ENCODE measurements at regions not wholly inside any gene's neighbourhood (a gene's known extent, or its start where the extent isn't known, plus 50 kb on each side); places are given as distances from the start of the nearest gene placed in this dataset.

DNA sequence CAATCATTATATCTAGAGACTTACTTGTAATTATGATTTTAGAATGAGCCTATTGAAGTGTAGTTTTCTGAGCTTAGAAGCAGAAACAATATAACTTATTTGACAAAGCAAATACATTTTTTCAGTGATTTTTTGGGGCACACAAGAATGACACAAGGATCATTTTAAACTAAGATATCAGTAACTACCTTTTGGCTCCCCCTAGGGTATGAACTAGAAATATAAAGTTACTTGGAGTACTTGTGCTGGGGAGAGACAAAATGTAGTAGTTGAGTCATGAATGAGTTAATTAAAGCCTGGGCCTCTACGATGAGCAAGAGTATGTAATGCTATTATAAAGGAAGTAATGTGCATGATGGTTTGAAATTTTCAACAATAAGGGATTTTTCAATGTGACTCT, 1244.1 kb upstream of the ACO1 start:
- H3K4me3 ChIP-seq (ENCODE audit: insufficient read depth, low read depth, low read length), result no peak overlapping the region
- no peaks in the 10 kb centered on the region for H3K27me3 ChIP-seq (ENCODE audit: control insufficient read depth, insufficient read depth, low read length, poor library complexity, severe bottlenecking)
- no peak overlapping the region for H3K27ac ChIP-seq (ENCODE audit: insufficient read depth, low read depth, low read length, poor library complexity, severe bottlenecking)
- H3K9me3 ChIP-seq (ENCODE audit: control insufficient read depth, low read length), result no peaks in the 10 kb centered on the region
- no peaks in the 10 kb centered on the region for H3K36me3 ChIP-seq (ENCODE audit: control insufficient read depth, insufficient read depth, low read length)
- H3K4me1 ChIP-seq (ENCODE audit: control insufficient read depth, insufficient read depth, low read length), result no peaks in the 10 kb centered on the region
- 40 to 50% methylated on average over 1 of the region's 1 CpG for WGBS, 2 experiments

DNA sequence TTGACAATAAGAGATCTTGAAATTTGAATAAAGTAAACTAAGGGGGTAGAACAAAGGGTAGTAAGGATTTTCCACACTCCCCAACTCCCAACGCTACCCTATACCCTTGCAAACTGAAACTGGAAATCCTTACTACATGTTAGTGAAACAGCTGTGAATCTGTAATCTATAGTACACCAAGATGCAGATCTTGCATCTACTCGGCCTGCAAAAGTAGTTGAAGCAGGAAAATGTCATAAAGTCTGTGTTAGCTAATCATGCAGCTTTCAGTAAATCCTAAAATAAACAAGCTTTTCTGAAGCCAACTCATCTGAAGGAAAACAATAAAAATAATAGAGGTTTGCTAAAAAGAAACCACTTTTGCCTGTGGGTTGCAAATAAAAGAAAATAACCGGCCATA, 1242.0 kb upstream of the ACO1 start:
- H3K9me3 ChIP-seq (ENCODE audit: control insufficient read depth, low read length), result no peaks in the 10 kb centered on the region
- 74 to 90% methylated on average over 1 to 3 of the region's 3 CpGs for WGBS, 2 experiments
- H3K27ac ChIP-seq (ENCODE audit: insufficient read depth, low read depth, low read length, poor library complexity, severe bottlenecking), result no peak overlapping the region
- no peaks in the 10 kb centered on the region for H3K36me3 ChIP-seq (ENCODE audit: control insufficient read depth, insufficient read depth, low read length)
- H3K4me1 ChIP-seq (ENCODE audit: control insufficient read depth, insufficient read depth, low read length), result no peaks in the 10 kb centered on the region
- H3K27me3 ChIP-seq (ENCODE audit: control insufficient read depth, insufficient read depth, low read length, poor library complexity, severe bottlenecking), result no peaks in the 10 kb centered on the region
- H3K4me3 ChIP-seq (ENCODE audit: insufficient read depth, low read depth, low read length), result no peak overlapping the region

DNA sequence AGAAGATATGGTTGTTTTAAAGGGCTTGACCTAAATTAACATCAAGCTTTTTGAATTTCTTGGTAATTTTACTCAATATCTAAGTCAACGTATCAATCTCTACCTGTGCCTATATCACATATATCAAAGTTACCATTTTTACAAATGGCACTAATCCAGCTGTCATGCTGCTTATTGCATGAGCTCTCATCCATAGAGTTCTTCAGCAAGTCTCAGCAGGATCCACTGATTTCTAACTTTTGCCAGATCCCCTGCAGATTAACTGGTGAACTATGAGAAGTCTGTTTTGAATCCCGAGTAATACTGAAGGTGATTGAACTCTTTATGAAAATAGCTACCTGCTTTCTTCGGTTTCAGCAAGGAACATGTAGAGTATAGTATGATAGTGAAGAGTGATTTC, 1239.8 kb upstream of the ACO1 start:
- Histone ChIP-seq H3K9me3 (ENCODE audit: control insufficient read depth, low read length) (no peaks in the 10 kb centered on the region), H3K27me3 (ENCODE audit: control insufficient read depth, insufficient read depth, low read length, poor library complexity, severe bottlenecking) (no peaks in the 10 kb centered on the region), H3K4me1 (ENCODE audit: control insufficient read depth, insufficient read depth, low read length) (no peaks in the 10 kb centered on the region), H3K36me3 (ENCODE audit: control insufficient read depth, insufficient read depth, low read length) (no peaks in the 10 kb centered on the region), H3K4me3 (ENCODE audit: insufficient read depth, low read depth, low read length) (no peak overlapping the region), H3K27ac (ENCODE audit: insufficient read depth, low read depth, low read length, poor library complexity, severe bottlenecking) (no peak overlapping the region)
- 91 to 96% methylated on average over 3 of the region's 3 CpGs for WGBS, 2 experiments

DNA sequence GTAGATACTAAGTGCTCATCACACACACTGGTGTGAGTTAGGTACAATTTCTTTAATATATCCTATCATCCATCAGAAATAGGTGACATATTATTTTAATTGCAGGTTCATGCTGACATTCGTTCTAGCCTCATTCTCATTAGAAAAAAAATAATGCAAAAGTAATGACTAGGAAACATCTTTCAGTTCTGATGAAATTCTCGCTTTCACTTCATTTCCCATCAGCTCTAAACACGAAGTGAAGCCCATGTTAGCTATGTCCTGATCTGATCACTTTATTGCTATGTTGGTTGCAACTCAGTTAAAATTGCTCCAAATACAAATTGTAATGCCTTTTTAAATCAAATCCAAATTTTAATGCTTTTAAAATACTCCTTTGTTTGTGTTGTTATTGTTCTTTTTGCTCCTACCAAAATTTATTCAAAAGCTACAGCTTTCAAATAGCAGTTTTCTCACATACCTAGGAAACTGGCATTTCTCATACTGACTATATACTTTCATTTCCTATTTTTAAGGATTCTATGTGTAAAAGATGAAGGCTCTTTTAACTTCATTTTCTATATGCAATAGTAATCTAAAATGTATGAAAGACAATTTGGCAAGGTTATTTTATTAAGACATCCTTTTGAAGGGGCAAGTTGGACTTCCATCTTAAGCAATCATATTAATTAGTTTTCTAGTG, 1237.8 kb upstream of the ACO1 start:
- no peaks in the 10 kb centered on the region for H3K36me3 ChIP-seq (ENCODE audit: control insufficient read depth, insufficient read depth, low read length)
- H3K27me3 ChIP-seq (ENCODE audit: control insufficient read depth, insufficient read depth, low read length, poor library complexity, severe bottlenecking), result no peaks in the 10 kb centered on the region
- H3K4me3 ChIP-seq (ENCODE audit: insufficient read depth, low read depth, low read length), result no peak overlapping the region
- H3K27ac ChIP-seq (ENCODE audit: insufficient read depth, low read depth, low read length, poor library complexity, severe bottlenecking), result no peak overlapping the region
- no peaks in the 10 kb centered on the region for H3K4me1 ChIP-seq (ENCODE audit: control insufficient read depth, insufficient read depth, low read length)
- 90 to 97% methylated on average over 3 of the region's 3 CpGs for WGBS, 2 experiments
- H3K9me3 ChIP-seq (ENCODE audit: control insufficient read depth, low read length), result no peaks in the 10 kb centered on the region

DNA sequence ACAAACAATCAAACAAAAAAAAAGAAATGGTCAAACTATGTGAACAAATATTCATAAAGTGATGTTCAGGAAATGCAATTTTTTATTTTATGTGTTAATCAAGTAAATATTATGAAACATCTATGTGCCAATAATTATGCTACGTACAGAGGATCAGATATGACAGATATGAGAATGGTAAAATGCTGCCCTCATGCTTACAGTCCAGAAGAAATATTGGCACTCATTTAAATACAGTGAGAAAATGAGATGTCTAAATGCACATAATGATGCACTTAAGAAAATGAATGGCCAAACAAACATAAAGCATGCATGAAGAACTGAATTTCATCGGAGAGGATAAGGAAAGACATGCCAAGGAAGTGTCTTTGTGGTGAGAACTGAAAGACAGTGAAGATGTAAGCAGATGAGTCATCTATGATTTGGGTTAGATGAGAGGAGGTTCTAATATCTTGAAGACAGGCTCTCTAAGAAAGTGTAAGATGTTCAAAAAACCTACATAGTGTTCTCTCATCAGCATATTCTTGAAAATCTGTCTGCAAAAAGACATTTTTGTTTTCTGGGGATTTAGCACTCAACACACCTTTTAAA, 1231.1 kb upstream of the ACO1 start:
- WGBS, 2 experiments, result 93 to 96% methylated on average over 2 of the region's 2 CpGs
- no peak overlapping the region for H3K27ac ChIP-seq (ENCODE audit: insufficient read depth, low read depth, low read length, poor library complexity, severe bottlenecking)
- H3K9me3 ChIP-seq (ENCODE audit: control insufficient read depth, low read length), result no peaks in the 10 kb centered on the region
- no peak overlapping the region for H3K4me3 ChIP-seq (ENCODE audit: insufficient read depth, low read depth, low read length)
- no peaks in the 10 kb centered on the region for H3K36me3 ChIP-seq (ENCODE audit: control insufficient read depth, insufficient read depth, low read length)
- H3K4me1 ChIP-seq (ENCODE audit: control insufficient read depth, insufficient read depth, low read length), result no peaks in the 10 kb centered on the region
- H3K27me3 ChIP-seq (ENCODE audit: control insufficient read depth, insufficient read depth, low read length, poor library complexity, severe bottlenecking), result no peaks in the 10 kb centered on the region

DNA sequence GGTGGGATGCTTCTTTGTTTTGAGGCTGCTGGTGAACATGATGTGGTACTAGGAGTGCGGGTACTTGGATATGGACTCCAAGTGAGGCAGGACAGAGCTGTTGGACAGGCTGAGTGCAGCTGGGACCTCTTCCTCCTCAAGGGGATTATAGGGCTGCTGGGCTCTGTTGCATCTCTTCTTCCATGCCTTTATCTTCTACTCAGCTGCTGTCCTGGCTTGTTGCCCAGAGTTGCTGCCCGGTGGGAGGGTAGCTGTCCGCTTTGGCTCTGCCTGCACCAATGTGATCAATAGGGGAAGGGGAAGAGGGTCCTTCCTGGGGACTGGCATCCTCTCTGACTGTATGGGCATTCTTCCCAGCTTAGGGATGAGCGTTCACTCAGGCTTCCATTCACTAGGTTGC, 1217.9 kb upstream of the ACO1 start:
- H3K27me3 ChIP-seq (ENCODE audit: control insufficient read depth, insufficient read depth, low read length, poor library complexity, severe bottlenecking), result no peaks in the 10 kb centered on the region
- no peak overlapping the region for H3K27ac ChIP-seq (ENCODE audit: insufficient read depth, low read depth, low read length, poor library complexity, severe bottlenecking)
- WGBS, 2 experiments, result 91 to 92% methylated on average over 4 of the region's 4 CpGs
- H3K36me3 ChIP-seq (ENCODE audit: control insufficient read depth, insufficient read depth, low read length), result no peaks in the 10 kb centered on the region
- H3K4me1 ChIP-seq (ENCODE audit: control insufficient read depth, insufficient read depth, low read length), result no peaks in the 10 kb centered on the region
- no peak overlapping the region for H3K4me3 ChIP-seq (ENCODE audit: insufficient read depth, low read depth, low read length)
- no peaks in the 10 kb centered on the region for H3K9me3 ChIP-seq (ENCODE audit: control insufficient read depth, low read length)

DNA sequence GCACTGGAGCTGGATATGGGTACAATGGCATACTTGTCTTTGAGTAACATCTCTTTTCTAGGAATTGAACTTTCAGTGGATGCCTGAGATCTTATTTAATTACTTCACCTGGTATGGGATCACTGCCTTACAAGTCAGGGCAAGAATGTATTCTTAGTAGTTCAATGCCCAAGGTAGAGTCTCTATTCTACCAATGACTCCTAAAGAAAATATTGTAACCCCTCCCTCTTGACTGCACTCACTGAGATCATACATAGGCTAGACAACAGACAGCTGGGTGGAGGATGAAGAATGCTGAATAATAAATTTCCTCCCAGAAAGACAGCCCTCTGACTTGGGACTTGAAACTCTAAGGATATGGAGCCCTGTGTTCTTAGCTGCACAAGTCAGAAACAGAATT, 1216.3 kb upstream of the ACO1 start:
- Histone ChIP-seq H3K27me3 (ENCODE audit: control insufficient read depth, insufficient read depth, low read length, poor library complexity, severe bottlenecking) (no peaks in the 10 kb centered on the region), H3K9me3 (ENCODE audit: control insufficient read depth, low read length) (no peaks in the 10 kb centered on the region), H3K27ac (ENCODE audit: insufficient read depth, low read depth, low read length, poor library complexity, severe bottlenecking) (no peak overlapping the region), H3K4me1 (ENCODE audit: control insufficient read depth, insufficient read depth, low read length) (no peaks in the 10 kb centered on the region), H3K36me3 (ENCODE audit: control insufficient read depth, insufficient read depth, low read length) (no peaks in the 10 kb centered on the region), H3K4me3 (ENCODE audit: insufficient read depth, low read depth, low read length) (no peak overlapping the region)

DNA sequence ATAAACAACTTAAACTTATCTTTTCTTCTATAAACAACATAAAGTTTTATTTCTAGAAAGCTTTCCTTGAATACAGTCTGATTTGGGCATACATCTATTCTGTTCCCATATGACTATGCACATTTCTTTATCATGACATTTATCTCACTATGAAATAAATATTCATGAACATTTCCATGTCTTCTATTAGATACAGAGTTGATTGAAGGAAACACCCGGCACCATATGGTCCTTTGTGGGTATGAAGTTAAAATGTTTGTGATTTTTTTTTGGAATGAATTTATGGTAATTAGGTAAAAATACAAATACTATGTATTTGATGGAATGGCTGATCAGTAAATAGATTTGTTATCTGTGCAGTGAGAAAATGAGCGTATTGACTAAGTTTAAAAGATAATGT, 1209.8 kb upstream of the ACO1 start:
- 82 to 92% methylated on average over 1 of the region's 2 CpGs for WGBS, 2 experiments
- no peaks in the 10 kb centered on the region for H3K36me3 ChIP-seq (ENCODE audit: control insufficient read depth, insufficient read depth, low read length)

DNA sequence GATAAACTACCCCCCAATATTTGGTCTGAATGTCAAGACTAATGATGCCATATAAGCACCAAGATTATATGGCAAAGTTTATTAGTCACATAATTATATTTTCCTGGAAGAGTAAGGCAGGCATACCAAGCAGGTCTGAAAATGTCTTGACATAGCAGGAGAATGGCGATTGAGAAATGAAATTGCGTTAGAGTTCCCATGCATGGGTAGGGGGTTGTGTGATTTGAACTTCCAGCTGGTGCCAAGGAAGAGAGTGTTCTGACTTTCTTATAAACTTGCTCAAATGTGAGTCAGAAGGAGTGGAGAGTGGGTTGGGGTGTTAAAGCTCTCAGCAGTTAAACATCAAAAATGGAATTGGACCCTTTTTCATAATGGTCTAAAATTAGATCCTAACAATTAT, 1200.6 kb upstream of the ACO1 start:
- Histone ChIP-seq H3K4me3 (ENCODE audit: insufficient read depth, low read depth, low read length) (no peak overlapping the region), H3K9me3 (ENCODE audit: control insufficient read depth, low read length) (no peaks in the 10 kb centered on the region), H3K4me1 (ENCODE audit: control insufficient read depth, insufficient read depth, low read length) (no peaks in the 10 kb centered on the region), H3K27me3 (ENCODE audit: control insufficient read depth, insufficient read depth, low read length, poor library complexity, severe bottlenecking) (no peaks in the 10 kb centered on the region), H3K36me3 (ENCODE audit: control insufficient read depth, insufficient read depth, low read length) (no peaks in the 10 kb centered on the region), H3K27ac (ENCODE audit: insufficient read depth, low read depth, low read length, poor library complexity, severe bottlenecking) (no peak overlapping the region)
- 83 to 93% methylated on average over 2 of the region's 2 CpGs for WGBS, 2 experiments

More for the DNA sequence above, 1209.8 kb upstream of the ACO1 start:
- Histone ChIP-seq H3K27ac (ENCODE audit: insufficient read depth, low read depth, low read length, poor library complexity, severe bottlenecking) (no peak overlapping the region), H3K4me3 (ENCODE audit: insufficient read depth, low read depth, low read length) (no peak overlapping the region), H3K9me3 (ENCODE audit: control insufficient read depth, low read length) (no peaks in the 10 kb centered on the region), H3K4me1 (ENCODE audit: control insufficient read depth, insufficient read depth, low read length) (no peaks in the 10 kb centered on the region), H3K27me3 (ENCODE audit: control insufficient read depth, insufficient read depth, low read length, poor library complexity, severe bottlenecking) (no peaks in the 10 kb centered on the region)

DNA sequence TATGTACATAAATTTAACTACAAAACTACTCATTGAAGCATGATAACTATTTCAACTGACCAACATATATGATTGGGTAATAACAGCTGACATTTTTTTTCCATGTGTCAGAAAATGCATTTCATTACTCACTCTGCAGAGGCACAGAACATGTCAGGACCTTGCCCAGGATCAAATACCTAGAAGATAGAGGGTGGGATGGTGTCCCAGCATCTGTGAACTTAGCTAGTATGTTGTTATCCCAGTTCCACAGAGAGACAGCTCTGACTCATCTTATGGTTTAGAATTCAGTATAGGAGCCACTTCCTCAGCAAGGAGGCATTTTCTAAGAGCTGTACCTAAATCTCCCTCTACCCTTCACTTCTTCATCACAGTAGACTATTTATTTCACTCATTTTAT, 1198.6 kb upstream of the ACO1 start:
- Histone ChIP-seq H3K27ac (ENCODE audit: insufficient read depth, low read depth, low read length, poor library complexity, severe bottlenecking) (no peak overlapping the region), H3K9me3 (ENCODE audit: control insufficient read depth, low read length) (no peaks in the 10 kb centered on the region)

DNA sequence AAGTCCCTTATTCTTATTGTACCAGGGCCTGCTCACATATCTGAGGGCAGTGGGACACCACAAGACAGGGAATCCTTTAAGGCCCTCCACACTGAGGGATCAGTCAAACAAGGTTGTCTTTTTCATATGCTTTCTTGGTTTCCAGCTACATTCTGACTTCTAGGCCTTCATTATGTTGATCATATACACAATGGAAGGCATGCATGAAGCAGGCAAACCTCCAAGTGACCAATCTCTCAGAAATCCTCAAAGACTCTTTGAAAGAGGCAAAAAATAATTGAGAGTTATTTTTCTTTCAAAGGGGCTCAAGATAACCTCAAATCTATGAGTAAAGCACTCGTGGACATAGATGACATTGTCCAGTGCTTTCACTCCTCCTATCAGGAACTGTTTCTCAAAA, 1195.9 kb upstream of the ACO1 start:
- no peaks in the 10 kb centered on the region for H3K27me3 ChIP-seq (ENCODE audit: control insufficient read depth, insufficient read depth, low read length, poor library complexity, severe bottlenecking)
- no peaks in the 10 kb centered on the region for H3K9me3 ChIP-seq (ENCODE audit: control insufficient read depth, low read length)
- H3K4me1 ChIP-seq (ENCODE audit: control insufficient read depth, insufficient read depth, low read length), result no peaks in the 10 kb centered on the region
- H3K27ac ChIP-seq (ENCODE audit: insufficient read depth, low read depth, low read length, poor library complexity, severe bottlenecking), result no peak overlapping the region
- no peaks in the 10 kb centered on the region for H3K36me3 ChIP-seq (ENCODE audit: control insufficient read depth, insufficient read depth, low read length)
- H3K4me3 ChIP-seq (ENCODE audit: insufficient read depth, low read depth, low read length), result no peak overlapping the region
- whole genome bisulfite sequencing, 2 experiments, result 88 to 92% methylated on average over 1 of the region's 1 CpG

More for the DNA sequence above, 1198.6 kb upstream of the ACO1 start:
- Histone ChIP-seq H3K27me3 (ENCODE audit: control insufficient read depth, insufficient read depth, low read length, poor library complexity, severe bottlenecking) (no peaks in the 10 kb centered on the region), H3K36me3 (ENCODE audit: control insufficient read depth, insufficient read depth, low read length) (no peaks in the 10 kb centered on the region), H3K4me1 (ENCODE audit: control insufficient read depth, insufficient read depth, low read length) (no peaks in the 10 kb centered on the region), H3K4me3 (ENCODE audit: insufficient read depth, low read depth, low read length) (no peak overlapping the region)

Measured in ectodermal cell (in vitro differentiated cells).